Breast epithelium (tissue), 3 donors: ENCODE measurements at regions not wholly inside any gene's neighbourhood (a gene's known extent, or its start where the extent isn't known, plus 50 kb on each side); places are given as distances from the start of the nearest gene placed in this dataset.

Experiments used
- POLR2A ChIP-seq: fragments of 450-650 bp; IDR thresholded peaks from one replicate; pipeline ENCODE4 v1.6.1; 2016; ENCODE audit warnings: antibody characterized with exemption, mild to moderate bottlenecking, moderate library complexity
- POLR2AphosphoS5 ChIP-seq, 3 donors: sonication (generic); formaldehyde crosslinking; IDR thresholded peaks; one replicate each; pipeline ENCODE4 v1.6.1; 2017; ENCODE audit warnings: antibody characterized with exemption in 3 of 3
- TF ChIP-seq, protein P1 (sequence below), 3 donors: fragments of 450-650 bp; IDR thresholded peaks; one replicate each; pipeline ENCODE4 v1.5.1; 2016 to 2017; ENCODE audit warnings: antibody characterized with exemption in 3 of 3, mild to moderate bottlenecking in 3 of 3, moderate library complexity in 3 of 3

GRCh38 chr5:8136271-8136670 is 267.3 kb downstream of the MTRR start:
- TF ChIP-seq, protein P1, sequence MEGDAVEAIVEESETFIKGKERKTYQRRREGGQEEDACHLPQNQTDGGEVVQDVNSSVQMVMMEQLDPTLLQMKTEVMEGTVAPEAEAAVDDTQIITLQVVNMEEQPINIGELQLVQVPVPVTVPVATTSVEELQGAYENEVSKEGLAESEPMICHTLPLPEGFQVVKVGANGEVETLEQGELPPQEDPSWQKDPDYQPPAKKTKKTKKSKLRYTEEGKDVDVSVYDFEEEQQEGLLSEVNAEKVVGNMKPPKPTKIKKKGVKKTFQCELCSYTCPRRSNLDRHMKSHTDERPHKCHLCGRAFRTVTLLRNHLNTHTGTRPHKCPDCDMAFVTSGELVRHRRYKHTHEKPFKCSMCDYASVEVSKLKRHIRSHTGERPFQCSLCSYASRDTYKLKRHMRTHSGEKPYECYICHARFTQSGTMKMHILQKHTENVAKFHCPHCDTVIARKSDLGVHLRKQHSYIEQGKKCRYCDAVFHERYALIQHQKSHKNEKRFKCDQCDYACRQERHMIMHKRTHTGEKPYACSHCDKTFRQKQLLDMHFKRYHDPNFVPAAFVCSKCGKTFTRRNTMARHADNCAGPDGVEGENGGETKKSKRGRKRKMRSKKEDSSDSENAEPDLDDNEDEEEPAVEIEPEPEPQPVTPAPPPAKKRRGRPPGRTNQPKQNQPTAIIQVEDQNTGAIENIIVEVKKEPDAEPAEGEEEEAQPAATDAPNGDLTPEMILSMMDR (IDR thresholded peaks at IDR 0.05), result no peak
- no peak for TF ChIP-seq POLR2AphosphoS5 (IDR thresholded peaks at IDR 0.05)
- no peak for TF ChIP-seq POLR2A
